H1 (cell line): ENCODE measurements at regions not wholly inside any gene's neighbourhood (a gene's known extent, or its start where the extent isn't known, plus 50 kb on each side); places are given as distances from the start of the nearest gene placed in this dataset.

Source experiments
- CTCF ChIA-PET: fragments of 300-600 bp; sonication (Branson Sonifier 250); formaldehyde crosslinking; loops from one replicate; lab custom pipeline; 2021; ENCODE audit not compliant: partially characterized antibody; lab: Charles Lee
- POLR2A ChIA-PET: fragments of 300-600 bp; sonication (Branson Sonifier 250); formaldehyde crosslinking; loops from one replicate; lab custom pipeline; 2021; ENCODE audit warnings: inconsistent platforms; ENCODE audit not compliant: partially characterized antibody; lab: Charles Lee
- DNase-seq, 2 experiments: peaks; one replicate each; pipeline versions ENCODE4 v3.0.0 to v3.0.0-alpha.2; 2010 to 2022; ENCODE audit warnings: low spot score in 2 of 2, low read depth in 1 of 2, mixed read lengths in 1 of 2
- FAIRE-seq: peaks from 2 replicates; lab custom pipeline; 2011; peaks lifted over from hg19 to GRCh38; lab: Jason Lieb, UNC
- H2AFZ ChIP-seq: 2 replicates; pipeline ENCODE4 v1.8.1; 2012; ENCODE audit warnings: low read length, inconsistent platforms
- H2AK5ac ChIP-seq: 2 replicates; pipeline ENCODE4 v1.6.1; 2013; ENCODE audit warnings: low read depth, low read length
- H2BK120ac ChIP-seq: replicated peaks from 2 replicates; pipeline ENCODE3; 2013; ENCODE audit warnings: low read depth, low read length, inconsistent platforms
- H2BK12ac ChIP-seq: 2 replicates; pipeline ENCODE4 v1.6.1; 2013; ENCODE audit warnings: low read depth, low read length
- H2BK15ac ChIP-seq: 2 replicates; pipeline ENCODE4 v1.6.1; 2013; ENCODE audit warnings: low read length
- H2BK20ac ChIP-seq: 2 replicates; pipeline ENCODE4 v1.6.1; 2013; ENCODE audit warnings: low read length
- H2BK5ac ChIP-seq: 2 replicates; pipeline ENCODE4 v1.6.1; 2013; ENCODE audit warnings: low read depth, low read length
- H3K14ac ChIP-seq: 2 replicates; pipeline ENCODE4 v1.6.1; 2013; ENCODE audit warnings: inconsistent platforms; ENCODE audit not compliant: insufficient read length
- H3K18ac ChIP-seq: 2 replicates; pipeline ENCODE4 v1.6.1; 2013; ENCODE audit warnings: low read length; ENCODE audit errors: extremely low read depth
- H3K23ac ChIP-seq: 2 replicates; pipeline ENCODE4 v1.6.1; 2013; ENCODE audit warnings: inconsistent platforms; ENCODE audit not compliant: insufficient read length
- H3K23me2 ChIP-seq: 2 replicates; pipeline ENCODE4 v1.6.1; 2013; ENCODE audit warnings: low read depth, low read length
- H3K27ac ChIP-seq: 2 replicates; pipeline ENCODE4 v1.6.1; 2011; ENCODE audit warnings: low read depth, low read length, inconsistent platforms
- H3K27me3 ChIP-seq, 4 experiments: replicated peaks in 1 of 4; 1 replicate in 1 of 4; 2 replicates in 3 of 4; pipeline versions ENCODE4 v1.6.1 to v1.8.1; 2011 to 2013; ENCODE audit warnings: low read length in 3 of 4, mild to moderate bottlenecking in 3 of 4, inconsistent platforms in 2 of 4, mixed read lengths in 2 of 4, moderate library complexity in 1 of 4; ENCODE audit not compliant: control insufficient read depth in 3 of 4, insufficient read depth in 3 of 4; ENCODE audit errors: extremely low read depth in 1 of 4
- H3K36me3 ChIP-seq, 4 experiments: 2 replicates each; pipeline versions ENCODE4 v1.6.1 to v1.8.1; 2011 to 2013; ENCODE audit warnings: mild to moderate bottlenecking in 4 of 4, low read length in 3 of 4, moderate library complexity in 2 of 4, control low read depth in 1 of 4, inconsistent platforms in 1 of 4; ENCODE audit not compliant: insufficient read depth in 4 of 4, control insufficient read depth in 2 of 4
- H3K4ac ChIP-seq: replicated peaks from 2 replicates; pipeline ENCODE3; 2013; ENCODE audit warnings: low read length, low read depth, mixed read lengths, inconsistent platforms; ENCODE audit not compliant: insufficient read length
- H3K4me1 ChIP-seq, 4 experiments: replicated peaks in 1 of 4; 1 replicate in 1 of 4; 2 replicates in 3 of 4; pipeline versions ENCODE4 v1.6.1 to v1.8.1; 2011 to 2013; ENCODE audit warnings: low read length in 3 of 4, inconsistent platforms in 2 of 4, mixed read lengths in 1 of 4; ENCODE audit not compliant: insufficient read depth in 4 of 4, control insufficient read depth in 3 of 4
- H3K4me2 ChIP-seq, 2 experiments: 2 replicates each; pipeline versions ENCODE4 v1.6.1 to v1.8.1; 2011 to 2013; ENCODE audit warnings: low read depth in 2 of 2, low read length in 2 of 2, control low read depth in 1 of 2, inconsistent platforms in 1 of 2, mild to moderate bottlenecking in 1 of 2; ENCODE audit not compliant: insufficient read depth in 1 of 2
- H3K4me3 ChIP-seq, 4 experiments: fragments of 200-600, 300-600 bp in 1 of 4; sonication (generic), shearing (Covaris generic), sonication (Bioruptor Twin) in 1 of 4; 2 replicates each; pipeline versions ENCODE4 v1.5.1 to v1.8.1; 2011 to 2016; ENCODE audit warnings: low read length in 4 of 4, low read depth in 3 of 4, control low read depth in 2 of 4, inconsistent platforms in 2 of 4, mild to moderate bottlenecking in 2 of 4, mixed read lengths in 1 of 4, moderate library complexity in 1 of 4; ENCODE audit not compliant: insufficient read depth in 2 of 4; ENCODE audit errors: extremely low read depth in 1 of 4
- H3K56ac ChIP-seq: replicated peaks from 2 replicates; pipeline ENCODE3; 2013; ENCODE audit warnings: low read depth, mild to moderate bottlenecking, mixed read lengths, low read length, inconsistent platforms; ENCODE audit not compliant: insufficient read length
- H3K79me1 ChIP-seq: 2 replicates; pipeline ENCODE4 v1.6.1; 2013; ENCODE audit warnings: low read depth, low read length, control low read depth
- H3K79me2 ChIP-seq, 2 experiments: 2 replicates each; pipeline versions ENCODE4 v1.6.1 to v1.8.1; 2012 to 2013; ENCODE audit warnings: low read length in 2 of 2, mild to moderate bottlenecking in 2 of 2, inconsistent platforms in 1 of 2; ENCODE audit not compliant: insufficient read depth in 2 of 2, control insufficient read depth in 1 of 2
- H3K9ac ChIP-seq, 4 experiments: replicated peaks in 1 of 4; 1 replicate in 1 of 4; 2 replicates in 3 of 4; pipeline versions ENCODE4 v1.6.1 to v1.8.1; 2011 to 2013; ENCODE audit warnings: low read depth in 3 of 4, low read length in 3 of 4, control low read depth in 2 of 4, mild to moderate bottlenecking in 2 of 4, moderate library complexity in 2 of 4, inconsistent platforms in 1 of 4; ENCODE audit errors: extremely low read depth in 1 of 4
- H3K9me3 ChIP-seq, 2 experiments: 2 replicates each; pipeline versions ENCODE4 v1.6.1 to v1.8.1; 2012 to 2013; ENCODE audit warnings: mild to moderate bottlenecking in 2 of 2, moderate library complexity in 2 of 2, control low read depth in 1 of 2, inconsistent platforms in 1 of 2, low read depth in 1 of 2, low read length in 1 of 2, mixed read lengths in 1 of 2; ENCODE audit not compliant: insufficient read depth in 2 of 2
- H4K20me1 ChIP-seq, 2 experiments: replicated peaks in 1 of 2; 2 replicates each; pipeline versions ENCODE3 to v1.8.1; 2011 to 2013; ENCODE audit warnings: inconsistent platforms in 2 of 2, low read length in 2 of 2, mild to moderate bottlenecking in 1 of 2; ENCODE audit not compliant: insufficient read depth in 2 of 2, control insufficient read depth in 1 of 2
- H4K5ac ChIP-seq: 2 replicates; pipeline ENCODE4 v1.6.1; 2013; ENCODE audit warnings: low read length, low read depth, mixed read lengths, inconsistent platforms; ENCODE audit not compliant: insufficient read length
- H4K8ac ChIP-seq: 2 replicates; pipeline ENCODE4 v1.8.0; 2013; ENCODE audit warnings: mild to moderate bottlenecking, moderate library complexity, low read length, inconsistent platforms; ENCODE audit not compliant: insufficient read depth; ENCODE audit errors: extremely low read depth
- H4K91ac ChIP-seq: replicated peaks from 2 replicates; pipeline ENCODE3; 2013; ENCODE audit warnings: low read length, mixed read lengths, inconsistent platforms; ENCODE audit not compliant: insufficient read length
- CEBPB ChIP-seq: IDR thresholded peaks from 2 replicates; pipeline ENCODE4 v1.6.1; 2012; ENCODE audit warnings: low read depth, low read length
- SAP30 ChIP-seq: fragments of 300-600 bp; sonication (generic); IDR thresholded peaks from 2 replicates; pipeline ENCODE4 v1.7.1; 2012; ENCODE audit warnings: low read length, moderate library complexity, mild to moderate bottlenecking, inconsistent platforms; ENCODE audit not compliant: insufficient read depth, insufficient replicate concordance
- WGBS, 2 experiments: shearing (Covaris generic) in 1 of 2; methylation state at CpG; one replicate each; pipeline versions ENCODE4 v1.1.6 to v1.1.7; 2013 to 2015; ENCODE audit warnings: low lambda C conversion rate in 2 of 2, mixed read lengths in 2 of 2, inconsistent platforms in 1 of 2, low coverage in 1 of 2, missing lambda C conversion rate in 1 of 2; ENCODE audit not compliant: insufficient replicate concordance in 2 of 2, insufficient coverage in 1 of 2, insufficient read length in 1 of 2; ENCODE audit errors: extremely low coverage in 1 of 2, missing lambda C conversion rate in 1 of 2; 5-methylcytosine and 5-hydroxymethylcytosine counted together

DNA sequence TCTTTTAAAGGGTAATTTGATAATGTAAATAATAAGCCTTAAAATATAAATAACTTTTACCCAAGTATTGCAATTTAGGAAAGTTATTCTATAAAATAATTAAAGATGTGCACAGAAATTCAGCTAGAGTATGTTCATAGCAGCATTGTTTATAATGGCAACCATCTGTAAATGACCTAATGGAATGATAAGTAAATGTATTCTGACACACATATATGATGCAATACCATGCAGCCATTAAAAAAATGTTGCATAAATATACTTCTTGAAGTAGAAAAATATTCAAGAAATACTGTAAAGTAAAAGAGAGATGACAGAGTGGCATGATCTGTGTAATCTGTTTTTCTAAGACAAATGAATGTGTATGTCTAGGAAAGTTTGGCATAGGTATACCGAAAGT, 545.7 kb downstream of the ZEB2 start:
- no peak overlapping the region for H4K91ac ChIP-seq
- no peak overlapping the region for H2AFZ ChIP-seq
- FAIRE-seq (no peak), DNase-seq (no peak)
- H2BK15ac ChIP-seq, result no peak overlapping the region
- H4K5ac ChIP-seq, result no peak overlapping the region
- no peaks in the 10 kb centered on the region for H4K20me1 ChIP-seq
- H3K23ac ChIP-seq, result no peak overlapping the region
- H2BK120ac ChIP-seq, result no peak overlapping the region
- CTCF ChIA-PET, result interaction anchor here (1.7 kb wide), 1 partner anchor 13 kb away, joined by 4 read pairs; no protein-coding TSS in a partner anchor
- H3K36me3 ChIP-seq, result no peaks in the 10 kb centered on the region; a peak in 1 of 8 replicates
- H2BK12ac ChIP-seq, result no peak overlapping the region
- no peak overlapping the region for H2BK20ac ChIP-seq
- H3K27me3 ChIP-seq, result no peaks in the 10 kb centered on the region
- H3K18ac ChIP-seq, result no peak overlapping the region
- no peak overlapping the region for H2BK5ac ChIP-seq
- H3K4me3 ChIP-seq, result no peak overlapping the region
- H3K56ac ChIP-seq, result no peak overlapping the region
- 89% methylated on average over 1 of the region's 1 CpG; no CpG with 5 or more reads in 1 of the 2 experiments for WGBS, 2 experiments
- no peaks in the 10 kb centered on the region for H3K4me1 ChIP-seq
- H3K9ac ChIP-seq, result no peak overlapping the region
- H3K79me1 ChIP-seq, result no peaks in the 10 kb centered on the region
- H3K4ac ChIP-seq, result no peak overlapping the region
- no peaks in the 10 kb centered on the region for H3K79me2 ChIP-seq
- no peak overlapping the region for H4K8ac ChIP-seq
- POLR2A ChIA-PET, result no interaction called here
- H3K9me3 ChIP-seq, result no peaks in the 10 kb centered on the region
- peak; percentile 69; the same call in 1 of the 2 replicates for TF ChIP-seq CEBPB
- TF ChIP-seq SAP30, result no peak
- H3K4me2 ChIP-seq, result no peak overlapping the region
- H2AK5ac ChIP-seq, result no peak overlapping the region
- no peak overlapping the region for H3K27ac ChIP-seq
- H3K14ac ChIP-seq, result no peak overlapping the region
- no peaks in the 10 kb centered on the region; the same call in 1 of the 2 replicates for H3K23me2 ChIP-seq
